Brain microvascular endothelial cell (primary cell): ENCODE measurements at regions not wholly inside any gene's neighbourhood (a gene's known extent, or its start where the extent isn't known, plus 50 kb on each side); places are given as distances from the start of the nearest gene placed in this dataset.

Experiments
- DNase-seq: peaks from one replicate; pipeline ENCODE4 v3.0.0-alpha.2; 2020
- H3K27ac ChIP-seq: fragments of 250-450 bp; sonication (Bioruptor Pico); 2 replicates; pipeline ENCODE4 v1.5.1; 2020; ENCODE audit warnings: mild to moderate bottlenecking, moderate library complexity
- H3K27me3 ChIP-seq: fragments of 250-450 bp; sonication (Bioruptor Pico); replicated peaks from 2 replicates; pipeline ENCODE4 v1.5.1; 2020; ENCODE audit warnings: mild to moderate bottlenecking
- H3K36me3 ChIP-seq: fragments of 250-450 bp; sonication (Bioruptor Pico); replicated peaks from 2 replicates; pipeline ENCODE4 v1.5.1; 2020; ENCODE audit warnings: mild to moderate bottlenecking
- H3K4me3 ChIP-seq: 2 replicates; pipeline ENCODE4 v1.5.1; 2011; ENCODE audit warnings: low read depth, mild to moderate bottlenecking, control low read depth, low read length, moderate library complexity
- CTCF ChIP-seq: IDR thresholded peaks from 2 replicates; pipeline ENCODE4 v1.5.1; 2011; ENCODE audit warnings: low read depth, mild to moderate bottlenecking, moderate library complexity, low read length, control low read depth, inconsistent platforms; ENCODE audit errors: missing control alignments
- in situ Hi-C: cut with HindIII; loops from 2 replicates; pipeline ENCODE4 v1.10.0; 2017; ENCODE audit warnings: low sequenced_read_pairs, low pct_ligation_motif_present

GRCh38 chr2:151096235-151096634 is 165.4 kb downstream of the RBM43 start:
- DNase-seq: no peak
- no peaks in the 10 kb centered on the region for H3K36me3 ChIP-seq
- no peaks in the 10 kb centered on the region for H3K27me3 ChIP-seq
- in situ Hi-C loops: no loop called here
- H3K4me3 ChIP-seq: no peak overlapping the region
- no peak for TF ChIP-seq CTCF
- no peak overlapping the region for H3K27ac ChIP-seq

GRCh38 chr2:151095463-151095862 is 166.2 kb downstream of the RBM43 start:
- Histone ChIP-seq H3K36me3 (no peaks in the 10 kb centered on the region), H3K27ac (no peak overlapping the region), H3K27me3 (no peaks in the 10 kb centered on the region), H3K4me3 (no peak overlapping the region)
- no peak for TF ChIP-seq CTCF
- in situ Hi-C loops: no loop called here
- no peak for DNase-seq

- H3K27me3 ChIP-seq: no peaks in the 10 kb centered on the region
- DNase-seq: no peak
- H3K27ac ChIP-seq: no peak overlapping the region
- in situ Hi-C loops: no loop called here
- no peaks in the 10 kb centered on the region for H3K36me3 ChIP-seq
- TF ChIP-seq CTCF: no peak
- H3K4me3 ChIP-seq: no peak overlapping the region
Observed at GRCh38 chr2:151091583-151091982, 170.1 kb downstream of the RBM43 start.

- Histone ChIP-seq H3K36me3 (no peaks in the 10 kb centered on the region), H3K27ac (no peak overlapping the region), H3K27me3 (no peaks in the 10 kb centered on the region), H3K4me3 (no peak overlapping the region)
- in situ Hi-C loops: no loop called here
- TF ChIP-seq CTCF: no peak
- no peak for DNase-seq
Observed at GRCh38 chr2:151087377-151087776, 174.3 kb downstream of the RBM43 start.

- no peaks in the 10 kb centered on the region for H3K27me3 ChIP-seq
- in situ Hi-C loops: no loop called here
- H3K27ac ChIP-seq: no peak overlapping the region
- TF ChIP-seq CTCF: no peak
- no peak for DNase-seq
- no peak overlapping the region for H3K4me3 ChIP-seq
- no peaks in the 10 kb centered on the region for H3K36me3 ChIP-seq
Observed at GRCh38 chr2:151085181-151085611, 176.5 kb downstream of the RBM43 start.
